Spinal cord (tissue), 9 donors: ENCODE measurements at regions not wholly inside any gene's neighbourhood (a gene's known extent, or its start where the extent isn't known, plus 50 kb on each side); places are given as distances from the start of the nearest gene placed in this dataset.

ENCODE experiments used
- DNase-seq, 6 donors: peaks; one replicate each; pipeline versions ENCODE4 v3.0.0 to v3.0.0-alpha.2; 2013 to 2015; ENCODE audit warnings: low spot score in 6 of 6, low read depth in 4 of 6
- H3K27ac ChIP-seq: one replicate; pipeline ENCODE4 v1.5.1; 2013; ENCODE audit warnings: low read depth, low read length, control low read depth
- H3K27me3 ChIP-seq: one replicate; pipeline ENCODE4 v1.6.1; 2013; ENCODE audit warnings: low read length; ENCODE audit not compliant: control insufficient read depth, insufficient read depth
- H3K36me3 ChIP-seq: one replicate; pipeline ENCODE4 v1.6.1; 2013; ENCODE audit warnings: low read length; ENCODE audit not compliant: control insufficient read depth, insufficient read depth
- H3K4me1 ChIP-seq: one replicate; pipeline ENCODE4 v1.6.1; 2013; ENCODE audit warnings: low read length; ENCODE audit not compliant: control insufficient read depth, insufficient read depth
- H3K4me3 ChIP-seq: one replicate; pipeline ENCODE4 v1.5.1; 2013; ENCODE audit warnings: low read depth, low read length, control low read depth
- H3K9me3 ChIP-seq: one replicate; pipeline ENCODE4 v1.6.1; 2013; ENCODE audit warnings: low read length; ENCODE audit not compliant: control insufficient read depth, insufficient read depth
- whole genome bisulfite sequencing: methylation state at CpG from one replicate; pipeline ENCODE4 v1.1.5; 2013; ENCODE audit warnings: missing lambda C conversion rate; ENCODE audit not compliant: insufficient coverage; 5-methylcytosine and 5-hydroxymethylcytosine counted together
- donor health status: healthy.

DNA sequence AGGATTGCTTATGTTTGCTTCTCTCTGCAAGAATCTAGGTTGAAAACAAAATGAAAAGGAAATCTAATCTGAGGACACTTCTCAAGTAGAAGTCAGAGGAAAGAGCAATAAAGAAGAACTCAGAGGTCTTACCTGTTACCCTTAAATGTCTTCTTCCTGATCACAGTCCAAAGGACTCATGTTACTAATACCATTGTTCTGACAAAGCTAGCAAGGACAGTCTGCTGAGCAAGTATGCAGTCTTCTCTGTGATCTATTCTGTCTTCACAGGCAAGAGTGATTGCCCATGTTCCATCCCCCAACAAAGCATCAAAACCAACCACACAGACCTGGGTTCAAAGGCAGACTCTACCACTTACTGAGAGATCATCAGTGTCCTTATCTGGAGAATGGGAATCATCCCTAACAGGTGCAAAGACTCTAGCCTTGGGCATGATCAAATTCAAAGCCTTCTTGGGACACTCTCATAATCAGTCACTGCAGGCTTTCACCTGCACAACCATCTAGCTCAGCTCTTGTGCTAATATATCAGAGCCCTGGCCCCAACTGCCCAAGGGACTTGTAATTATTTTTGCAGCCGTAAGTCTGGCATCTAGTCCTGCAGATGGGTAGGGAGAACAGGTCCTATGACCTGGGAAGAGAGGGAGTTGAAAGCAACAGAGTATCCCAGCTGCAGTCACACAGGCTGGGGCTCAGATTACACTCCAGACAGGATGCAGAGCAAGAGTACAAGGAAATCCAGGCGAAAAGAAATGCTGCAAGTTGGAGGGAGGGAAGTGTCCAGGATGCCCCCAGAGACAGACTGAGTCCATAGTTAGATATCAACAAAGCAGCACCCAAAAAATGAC, 97.9 kb upstream of the NUDT4 start:
- DNase-seq = no peak
- H3K27me3 ChIP-seq = no peaks in the 10 kb centered on the region
- 40% methylated on average over 1 of the region's 2 CpGs for WGBS
- no peaks in the 10 kb centered on the region for H3K36me3 ChIP-seq
- no peaks in the 10 kb centered on the region for H3K9me3 ChIP-seq
- no peak overlapping the region for H3K4me3 ChIP-seq
- no peaks in the 10 kb centered on the region for H3K4me1 ChIP-seq
- H3K27ac ChIP-seq = no peak overlapping the region

DNA sequence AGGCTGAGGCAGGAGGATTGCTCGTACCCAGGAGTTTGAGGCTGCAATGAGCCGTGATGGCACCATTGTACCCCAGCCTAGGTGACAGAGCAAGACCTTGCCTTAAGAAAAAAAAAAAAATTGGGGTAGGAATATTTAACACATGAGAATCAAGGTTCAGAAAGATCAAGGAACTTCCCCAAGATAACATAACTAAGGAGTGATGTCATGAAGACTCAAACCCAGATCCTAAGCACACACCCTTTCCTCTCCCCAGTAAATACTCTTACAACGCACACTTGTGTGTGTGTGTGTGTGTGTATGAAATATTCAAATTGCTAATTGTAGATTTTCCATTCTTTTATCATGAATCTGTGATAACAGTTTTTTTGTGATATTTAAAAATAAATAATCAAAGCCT, 90.6 kb upstream of the NUDT4 start:
- no peak overlapping the region for H3K27ac ChIP-seq
- no peaks in the 10 kb centered on the region for H3K4me1 ChIP-seq
- 100% methylated on average over 1 of the region's 3 CpGs for WGBS
- H3K36me3 ChIP-seq = no peaks in the 10 kb centered on the region
- no peak overlapping the region for H3K4me3 ChIP-seq
- H3K27me3 ChIP-seq = no peaks in the 10 kb centered on the region
- DNase-seq = no peak
- no peaks in the 10 kb centered on the region for H3K9me3 ChIP-seq

DNA sequence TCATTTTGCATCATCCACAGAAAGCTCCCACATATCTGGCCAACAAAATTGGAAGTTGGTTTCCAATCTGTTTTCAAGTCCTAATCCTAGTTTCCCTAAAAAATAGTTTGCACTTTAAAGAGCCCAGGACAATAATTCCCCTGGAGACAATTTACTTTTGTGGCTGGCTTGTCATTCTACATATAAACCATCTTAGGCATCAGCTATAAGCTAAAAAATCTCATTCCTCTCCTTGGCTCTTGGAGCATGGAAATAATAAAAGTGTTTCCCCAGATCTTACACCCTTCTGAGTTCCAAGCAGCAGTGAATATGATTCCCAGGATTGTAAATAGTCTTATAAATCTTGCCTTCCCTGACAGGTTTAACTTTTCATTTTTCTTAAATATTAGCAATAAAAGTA, 89.1 kb upstream of the NUDT4 start:
- Histone ChIP-seq H3K27me3 (no peaks in the 10 kb centered on the region), H3K36me3 (no peaks in the 10 kb centered on the region), H3K4me3 (no peak overlapping the region), H3K27ac (no peak overlapping the region), H3K4me1 (no peaks in the 10 kb centered on the region), H3K9me3 (no peaks in the 10 kb centered on the region)
- DNase-seq = peak in 1 of 6 donors; percentile 25

GRCh38 chr12:93290391-93290790, 87.3 kb upstream of the NUDT4 start:
- H3K36me3 ChIP-seq = no peaks in the 10 kb centered on the region
- H3K27me3 ChIP-seq = no peaks in the 10 kb centered on the region
- no peak overlapping the region for H3K4me3 ChIP-seq
- 94% methylated on average over 3 of the region's 7 CpGs for WGBS
- H3K27ac ChIP-seq = no peak overlapping the region
- no peak for DNase-seq
- no peaks in the 10 kb centered on the region for H3K9me3 ChIP-seq
- H3K4me1 ChIP-seq = no peaks in the 10 kb centered on the region

GRCh38 chr12:93292213-93292612, 85.5 kb upstream of the NUDT4 start:
- no peaks in the 10 kb centered on the region for H3K4me1 ChIP-seq
- DNase-seq = no peak
- no peak overlapping the region for H3K27ac ChIP-seq
- H3K9me3 ChIP-seq = no peaks in the 10 kb centered on the region
- no peaks in the 10 kb centered on the region for H3K27me3 ChIP-seq
- no peaks in the 10 kb centered on the region for H3K36me3 ChIP-seq
- no peak overlapping the region for H3K4me3 ChIP-seq
- 92% methylated on average over 2 of the region's 6 CpGs for WGBS

DNA sequence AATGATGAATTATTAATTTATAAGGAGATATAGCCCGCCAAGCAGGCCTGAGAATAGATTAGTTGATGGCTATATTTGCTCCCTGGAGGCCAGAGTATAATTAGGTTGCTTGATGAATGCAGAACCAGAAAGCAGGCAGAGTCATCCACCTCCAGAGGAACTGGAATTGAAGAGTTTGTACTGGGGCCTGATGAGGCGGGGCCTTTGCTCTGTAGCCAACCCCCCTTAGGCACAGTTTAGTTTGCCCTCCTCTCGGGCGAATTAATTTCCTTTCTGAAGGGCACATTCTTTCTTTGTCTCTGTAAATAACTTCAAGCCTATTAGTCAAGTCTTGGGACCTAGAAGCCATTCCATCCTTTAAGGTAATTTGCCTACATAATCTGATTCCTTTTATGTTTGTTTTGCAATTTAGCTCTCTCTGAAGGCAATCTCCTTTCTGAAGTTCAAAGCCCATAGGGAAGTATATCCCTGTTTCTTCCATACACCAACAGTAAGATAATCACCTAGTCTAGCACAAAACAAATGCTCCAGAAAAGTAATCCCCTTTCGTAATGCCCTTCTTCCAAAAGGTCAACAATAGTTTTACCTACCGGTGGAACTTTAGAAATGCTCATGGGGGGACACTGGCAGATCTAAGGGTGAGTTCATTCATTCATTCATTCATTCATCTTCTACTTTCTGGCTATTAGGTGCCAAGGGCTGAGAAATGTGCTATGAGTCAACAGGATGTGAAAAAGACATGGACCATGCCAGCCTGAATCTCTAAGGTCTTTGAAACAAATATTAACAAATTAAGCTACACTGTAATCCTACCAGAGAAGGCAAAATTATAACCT, 84.8 kb upstream of the NUDT4 start:
- Histone ChIP-seq H3K27me3 (no peaks in the 10 kb centered on the region), H3K36me3 (no peaks in the 10 kb centered on the region), H3K27ac (no peak overlapping the region), H3K4me3 (no peak overlapping the region), H3K4me1 (no peaks in the 10 kb centered on the region), H3K9me3 (no peaks in the 10 kb centered on the region)
- 36% methylated on average over 2 of the region's 6 CpGs for WGBS
- DNase-seq = peak in 1 of 6 donors; percentile 44

DNA sequence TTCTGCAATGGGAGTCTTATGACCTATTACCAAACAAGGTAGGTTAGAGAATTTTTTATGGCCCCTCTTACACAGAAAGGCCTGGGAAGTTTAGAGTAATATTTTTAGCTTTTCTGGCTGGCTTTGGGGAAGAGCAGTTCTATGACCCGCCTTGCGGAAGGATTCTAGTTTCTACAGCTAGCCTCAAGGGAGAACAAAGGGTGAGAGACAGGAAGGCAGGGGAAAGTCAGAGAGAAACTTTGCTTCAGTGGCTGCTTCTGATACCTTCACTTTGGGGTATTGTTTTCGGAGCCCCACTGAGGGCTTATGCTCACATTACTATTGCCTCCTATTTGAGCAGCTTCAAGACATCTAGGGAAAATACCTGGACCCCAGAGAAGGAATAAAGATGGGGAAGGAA, 80.7 kb upstream of the NUDT4 start:
- no CpG with 5 or more reads among the region's 3 CpGs for WGBS
- Histone ChIP-seq H3K27me3 (no peaks in the 10 kb centered on the region), H3K36me3 (no peaks in the 10 kb centered on the region), H3K4me1 (no peaks in the 10 kb centered on the region), H3K27ac (no peak overlapping the region), H3K9me3 (no peaks in the 10 kb centered on the region), H3K4me3 (no peak overlapping the region)
- no peak for DNase-seq

DNA sequence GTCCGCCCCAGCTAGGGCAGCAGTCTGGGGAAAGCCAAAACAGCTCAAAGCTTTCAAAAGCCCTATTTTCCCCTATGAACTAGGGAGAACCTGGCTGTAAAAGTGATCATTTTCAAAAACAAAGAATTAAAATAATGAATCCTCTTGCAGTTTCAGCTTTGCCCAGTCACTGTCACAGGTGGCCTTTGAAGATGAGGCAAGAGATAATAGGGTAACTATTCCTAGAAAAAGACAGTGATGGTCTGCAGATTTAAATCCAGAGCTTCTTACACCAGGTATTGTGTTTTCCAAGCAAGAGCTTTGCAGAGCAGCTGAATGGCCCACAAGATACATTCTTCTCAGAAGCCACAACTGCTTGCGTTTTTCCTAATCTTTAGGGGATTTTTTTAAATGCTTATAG, 80.2 kb upstream of the NUDT4 start:
- H3K27ac ChIP-seq = no peak overlapping the region
- H3K36me3 ChIP-seq = no peaks in the 10 kb centered on the region
- no peak overlapping the region for H3K4me3 ChIP-seq
- no peaks in the 10 kb centered on the region for H3K9me3 ChIP-seq
- no peaks in the 10 kb centered on the region for H3K27me3 ChIP-seq
- WGBS = no CpG with 5 or more reads among the region's 2 CpGs
- no peak for DNase-seq
- H3K4me1 ChIP-seq = no peaks in the 10 kb centered on the region

DNA sequence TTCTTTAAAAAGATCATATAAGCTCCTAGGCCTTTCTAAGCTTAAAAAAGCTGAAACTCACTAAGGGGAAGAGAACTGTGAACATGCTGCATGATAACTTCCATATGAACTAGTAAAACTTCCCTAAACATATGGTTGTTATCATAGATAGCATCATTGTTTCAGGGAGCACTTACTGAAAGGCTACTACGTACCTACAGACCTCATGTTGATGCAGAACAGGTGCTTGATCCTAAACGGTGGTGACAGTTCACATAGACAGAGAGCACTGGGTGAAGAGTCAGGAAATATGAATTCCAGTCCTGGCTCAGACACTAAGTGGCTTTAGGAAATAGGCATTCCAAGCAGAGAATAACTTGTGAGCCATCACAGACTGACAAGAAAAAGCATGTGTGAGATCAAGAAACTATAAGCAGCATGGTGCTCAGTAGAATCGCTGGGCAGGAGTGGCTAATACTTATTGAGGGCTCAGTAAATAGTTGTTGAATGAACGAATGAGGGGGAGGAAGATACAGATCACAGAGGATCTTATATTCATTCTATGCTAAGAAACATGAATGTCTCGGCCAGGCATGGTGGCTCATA, 78.4 kb upstream of the NUDT4 start:
- WGBS = 84% methylated on average over 3 of the region's 5 CpGs
- H3K4me3 ChIP-seq = no peak overlapping the region
- no peaks in the 10 kb centered on the region for H3K36me3 ChIP-seq
- no peaks in the 10 kb centered on the region for H3K9me3 ChIP-seq
- no peak overlapping the region for H3K27ac ChIP-seq
- no peaks in the 10 kb centered on the region for H3K27me3 ChIP-seq
- H3K4me1 ChIP-seq = no peaks in the 10 kb centered on the region
- DNase-seq = no peak
